ENCODE measurements at regions not wholly inside any gene's neighbourhood (a gene's known extent, or its start where the extent isn't known, plus 50 kb on each side); places are given as distances from the start of the nearest gene placed in this dataset.

- Histone ChIP-seq H3K4me1 (ENCODE audit: control insufficient read depth in 1 of 2, insufficient read depth in 1 of 2, low read depth in 1 of 2, low read length in 1 of 2) (no peaks in the 10 kb centered on the region), H3K36me3 (no peaks in the 10 kb centered on the region), H3K4me3 (ENCODE audit: low read depth in 1 of 2, low read length in 1 of 2) (no peak overlapping the region), H3K9me3 (no peaks in the 10 kb centered on the region), H3K27ac (no peak overlapping the region), H3K27me3 (peaks cover 21% of the 10 kb centered on the region)
- TF ChIP-seq CTCF (IDR thresholded peaks at IDR 0.05): no peak
Observed at GRCh38 chr6:170096191-170096802, 194.6 kb downstream of the DLL1 start.

- Histone ChIP-seq H3K27ac (no peak overlapping the region), H3K4me3 (ENCODE audit: low read depth in 1 of 2, low read length in 1 of 2) (no peak overlapping the region), H3K4me1 (ENCODE audit: control insufficient read depth in 1 of 2, insufficient read depth in 1 of 2, low read depth in 1 of 2, low read length in 1 of 2) (no peaks in the 10 kb centered on the region), H3K36me3 (no peaks in the 10 kb centered on the region), H3K9me3 (no peaks in the 10 kb centered on the region), H3K27me3 (peaks cover 29% of the 10 kb centered on the region)
- TF ChIP-seq CTCF (IDR thresholded peaks at IDR 0.05): no peak
Observed at GRCh38 chr6:170095273-170095981, 195.5 kb downstream of the DLL1 start.

- Histone ChIP-seq H3K9me3 (no peaks in the 10 kb centered on the region), H3K27me3 (peaks cover 36% of the 10 kb centered on the region), H3K36me3 (no peaks in the 10 kb centered on the region), H3K27ac (no peak overlapping the region), H3K4me3 (ENCODE audit: low read depth in 1 of 2, low read length in 1 of 2) (no peak overlapping the region), H3K4me1 (ENCODE audit: control insufficient read depth in 1 of 2, insufficient read depth in 1 of 2, low read depth in 1 of 2, low read length in 1 of 2) (peaks cover 1 to 2% of the 10 kb centered on the region in 2 experiments)
- TF ChIP-seq CTCF (IDR thresholded peaks at IDR 0.05): no peak
Observed at GRCh38 chr6:170094686-170095272, 196.1 kb downstream of the DLL1 start.

GRCh38 chr6:170093658-170094596 lies 197.0 kb downstream of the DLL1 start:
- H3K4me3 ChIP-seq (ENCODE audit: low read depth in 1 of 2, low read length in 1 of 2): no peak overlapping the region
- no peak overlapping the region for H3K27ac ChIP-seq
- no peak for TF ChIP-seq CTCF (IDR thresholded peaks at IDR 0.05)
- peaks cover 6 to 8% of the 10 kb centered on the region in 2 experiments for H3K4me1 ChIP-seq (ENCODE audit: control insufficient read depth in 1 of 2, insufficient read depth in 1 of 2, low read depth in 1 of 2, low read length in 1 of 2)
- H3K27me3 ChIP-seq: peaks cover 44% of the 10 kb centered on the region
- no peaks in the 10 kb centered on the region for H3K9me3 ChIP-seq
- no peaks in the 10 kb centered on the region for H3K36me3 ChIP-seq

GRCh38 chr6:170093276-170093657 lies 197.6 kb downstream of the DLL1 start:
- no peak overlapping the region for H3K4me3 ChIP-seq (ENCODE audit: low read depth in 1 of 2, low read length in 1 of 2)
- TF ChIP-seq CTCF (IDR thresholded peaks at IDR 0.05): no peak
- H3K27me3 ChIP-seq: peaks cover 51% of the 10 kb centered on the region
- H3K36me3 ChIP-seq: no peaks in the 10 kb centered on the region
- H3K27ac ChIP-seq: no peak overlapping the region
- peaks cover 11 to 12% of the 10 kb centered on the region in 2 experiments for H3K4me1 ChIP-seq (ENCODE audit: control insufficient read depth in 1 of 2, insufficient read depth in 1 of 2, low read depth in 1 of 2, low read length in 1 of 2)
- no peaks in the 10 kb centered on the region for H3K9me3 ChIP-seq
